Body of pancreas (tissue), 4 donors: ENCODE measurements at regions not wholly inside any gene's neighbourhood (a gene's known extent, or its start where the extent isn't known, plus 50 kb on each side); places are given as distances from the start of the nearest gene placed in this dataset.

Experiments
- ATAC-seq: fragments of 150-250 bp; one replicate; pipeline ENCODE4 v1.9.1; 2016
- DNase-seq, 4 donors: peaks; one replicate each; pipeline ENCODE4 v3.0.0-alpha.2; 2019
- H3K27ac ChIP-seq, 4 donors: fragments of 200-600 bp; sonication (generic); 1 replicate in 3 of 4; 2 replicates in 1 of 4; pipeline versions ENCODE4 v1.5.1 to v1.6.1; 2016 to 2019; ENCODE audit warnings: mild to moderate bottlenecking in 1 of 4, mixed read lengths in 1 of 4, moderate library complexity in 1 of 4
- H3K27me3 ChIP-seq, 2 donors: fragments of 200-600 bp; sonication (generic); one replicate each; pipeline ENCODE4 v1.6.0; 2016; ENCODE audit warnings: mild to moderate bottlenecking in 1 of 2
- H3K36me3 ChIP-seq, 2 donors: fragments of 200-600 bp; sonication (generic); replicated peaks in 1 of 2; 2 replicates each; pipeline ENCODE4 v1.5.1; 2016; ENCODE audit warnings: low read depth in 2 of 2; ENCODE audit not compliant: insufficient read depth in 1 of 2
- H3K4me1 ChIP-seq: fragments of 200-600 bp; sonication (generic); one replicate; pipeline ENCODE4 v1.6.0; 2016
- H3K4me3 ChIP-seq, 2 donors: fragments of 200-600 bp; sonication (generic); 1 replicate in 1 of 2; 2 replicates in 1 of 2; pipeline ENCODE4 v1.5.1; 2016 to 2019
- H3K9me3 ChIP-seq, 3 donors: fragments of 200-600 bp; sonication (generic); 1 replicate in 2 of 3; 2 replicates in 1 of 3; pipeline ENCODE4 v1.5.1; 2016
- CTCF ChIP-seq, 7 experiments: fragments of 450-650 bp in 4 of 7; fragments of 200-600 bp in 3 of 7; sonication (generic) in 3 of 7; IDR thresholded peaks; one replicate each; pipeline ENCODE4 v1.5.1; 2016 to 2019; ENCODE audit warnings: antibody characterized with exemption in 7 of 7
- POLR2A ChIP-seq, 3 donors: fragments of 450-650 bp; IDR thresholded peaks; one replicate each; pipeline ENCODE4 v1.6.1; 2016; ENCODE audit warnings: antibody characterized with exemption in 3 of 3, mild to moderate bottlenecking in 2 of 3
- WGBS, 2 donors: methylation state at CpG; one replicate each; pipeline ENCODE4 v1.1.5; 2017; 5-methylcytosine and 5-hydroxymethylcytosine counted together
- intact Hi-C: fragments of 100-400 bp; cut with DNase I; formaldehyde crosslinking; loops from one replicate; pipeline ENCODE4 v1.15.1; 2023

GRCh38 chr2:164187121-164187520, 434.2 kb downstream of the GRB14 start:
- H3K4me1 ChIP-seq = no peaks in the 10 kb centered on the region
- no peaks in the 10 kb centered on the region for H3K27me3 ChIP-seq
- WGBS, 2 donors = 70 to 81% methylated on average over 4 of the region's 4 CpGs
- TF ChIP-seq POLR2A (IDR thresholded peaks at IDR 0.05) (no peak), CTCF (IDR thresholded peaks at IDR 0.05) (no peak)
- no peak overlapping the region for H3K27ac ChIP-seq
- intact Hi-C loops = no loop called here
- ATAC-seq (no peak), DNase-seq (no peak)
- H3K9me3 ChIP-seq = no peaks in the 10 kb centered on the region
- no peak overlapping the region for H3K4me3 ChIP-seq
- H3K36me3 ChIP-seq = no peaks in the 10 kb centered on the region

GRCh38 chr2:164186591-164186990, 434.7 kb downstream of the GRB14 start:
- no peak for DNase-seq
- no peak for TF ChIP-seq POLR2A (IDR thresholded peaks at IDR 0.05)
- no peak for TF ChIP-seq CTCF (IDR thresholded peaks at IDR 0.05)
- intact Hi-C loops = no loop called here
- Histone ChIP-seq H3K4me3 (no peak overlapping the region), H3K4me1 (no peaks in the 10 kb centered on the region), H3K27me3 (no peaks in the 10 kb centered on the region), H3K36me3 (no peaks in the 10 kb centered on the region), H3K9me3 (no peaks in the 10 kb centered on the region), H3K27ac (no peak overlapping the region)
- ATAC-seq = no peak
- WGBS, 2 donors = 62 to 63% methylated on average over 6 of the region's 6 CpGs

GRCh38 chr2:164182116-164182627, 439.1 kb downstream of the GRB14 start:
- no peak overlapping the region for H3K27ac ChIP-seq
- DNase-seq (no peak), ATAC-seq (no peak)
- no peaks in the 10 kb centered on the region for H3K36me3 ChIP-seq
- WGBS, 2 donors = 15 to 16% methylated on average over 5 of the region's 5 CpGs
- no peak overlapping the region for H3K4me3 ChIP-seq
- intact Hi-C loops = no loop called here
- no peaks in the 10 kb centered on the region for H3K4me1 ChIP-seq
- H3K9me3 ChIP-seq = no peaks in the 10 kb centered on the region
- no peaks in the 10 kb centered on the region for H3K27me3 ChIP-seq
- TF ChIP-seq POLR2A (IDR thresholded peaks at IDR 0.05) (no peak), CTCF (IDR thresholded peaks at IDR 0.05) (no peak)

- 35 to 42% methylated on average over 3 of the region's 3 CpGs for WGBS, 2 donors
- no peaks in the 10 kb centered on the region for H3K27me3 ChIP-seq
- no peaks in the 10 kb centered on the region for H3K4me1 ChIP-seq
- TF ChIP-seq CTCF (IDR thresholded peaks at IDR 0.05) (no peak), POLR2A (IDR thresholded peaks at IDR 0.05) (no peak)
- ATAC-seq (no peak), DNase-seq (no peak)
- no peak overlapping the region for H3K27ac ChIP-seq
- no peak overlapping the region for H3K4me3 ChIP-seq
- no peaks in the 10 kb centered on the region for H3K9me3 ChIP-seq
- intact Hi-C loops = no loop called here
- no peaks in the 10 kb centered on the region for H3K36me3 ChIP-seq
Observed at GRCh38 chr2:164178835-164179465, 442.3 kb downstream of the GRB14 start.

- intact Hi-C loops = no loop called here
- Histone ChIP-seq H3K27ac (no peak overlapping the region), H3K4me3 (no peak overlapping the region), H3K36me3 (no peaks in the 10 kb centered on the region), H3K9me3 (no peaks in the 10 kb centered on the region), H3K4me1 (no peaks in the 10 kb centered on the region), H3K27me3 (no peaks in the 10 kb centered on the region)
- DNase-seq (no peak), ATAC-seq (no peak)
- no peak for TF ChIP-seq CTCF (IDR thresholded peaks at IDR 0.05)
- no peak for TF ChIP-seq POLR2A (IDR thresholded peaks at IDR 0.05)
- WGBS, 2 donors = 88 to 89% methylated on average over 8 of the region's 8 CpGs
Observed at GRCh38 chr2:164164602-164165001, 428.8 kb upstream of the FIGN start.
